ENCODE measurements at regions not wholly inside any gene's neighbourhood (a gene's known extent, or its start where the extent isn't known, plus 50 kb on each side); places are given as distances from the start of the nearest gene placed in this dataset.

DNA sequence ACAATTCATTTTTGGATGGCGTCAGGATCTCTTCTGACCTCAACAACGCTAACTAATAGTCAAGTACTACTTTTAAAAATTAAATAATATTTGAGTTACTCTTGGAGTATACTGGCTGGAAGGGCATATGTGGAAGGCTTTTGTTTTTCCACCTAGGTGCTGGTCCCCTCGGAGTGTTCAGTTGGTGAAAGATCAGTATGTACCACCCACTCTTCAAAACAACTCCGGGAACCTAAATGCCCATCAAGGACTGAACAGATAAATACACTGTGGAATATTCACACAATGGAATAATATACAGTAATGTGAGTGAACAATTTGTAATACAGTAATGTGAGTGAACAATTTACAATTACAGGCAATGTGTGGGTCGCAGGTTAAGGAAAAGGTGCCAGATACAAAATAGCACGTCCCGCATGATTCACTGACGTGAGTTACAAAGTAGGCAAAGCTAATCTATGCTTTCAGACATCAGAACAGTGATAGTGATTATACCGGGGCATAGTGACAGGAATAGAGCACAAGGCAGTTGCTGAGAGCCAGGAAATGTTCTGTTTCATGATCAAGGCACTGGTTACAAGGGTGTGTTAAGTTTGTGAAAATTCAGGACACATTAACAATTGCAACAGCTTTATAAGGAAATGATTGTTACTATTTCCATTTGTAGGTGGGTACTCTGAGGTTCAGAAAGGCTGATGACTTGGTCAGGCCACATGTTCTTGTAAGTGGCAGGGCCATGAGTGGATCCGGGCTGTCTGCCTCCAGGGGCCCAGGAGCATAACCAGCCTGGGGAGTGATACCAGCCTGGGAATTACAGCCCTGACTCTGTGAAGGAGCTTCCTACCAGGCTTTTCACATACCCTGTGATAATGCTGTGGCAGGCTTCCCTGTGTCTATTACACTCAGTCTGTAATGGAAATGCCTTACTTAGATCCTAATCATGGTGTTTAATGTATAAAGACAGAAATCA, 59.3 kb upstream of the ABCD3 start:
- Mint-ChIP-seq H3K27ac (no peak overlapping the region), H3K4me1 (no peaks in the 10 kb centered on the region), H3K9me3 (peaks cover 20% of the 10 kb centered on the region), H3K27me3 (ENCODE audit: low read depth) (no peaks in the 10 kb centered on the region), H3K4me3 (no peak overlapping the region), H3K36me3 (0 out of 2 replicates have a peak, but pooled peaks cover 5% of the 10 kb centered on the region)
- CTCF ChIA-PET = no interaction called here
- POLR2A ChIA-PET = no interaction called here
- TF ChIP-seq, protein P1, sequence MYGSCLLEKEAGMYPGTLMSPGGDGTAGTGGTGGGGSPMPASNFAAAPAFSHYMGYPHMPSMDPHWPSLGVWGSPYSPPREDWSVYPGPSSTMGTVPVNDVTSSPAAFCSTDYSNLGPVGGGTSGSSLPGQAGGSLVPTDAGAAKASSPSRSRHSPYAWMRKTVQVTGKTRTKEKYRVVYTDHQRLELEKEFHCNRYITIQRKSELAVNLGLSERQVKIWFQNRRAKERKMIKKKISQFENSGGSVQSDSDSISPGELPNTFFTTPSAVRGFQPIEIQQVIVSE (CRISPR knock-in tag; IDR thresholded peaks at IDR 0.05; ENCODE audit: borderline replicate concordance) = no peak
- TF ChIP-seq, protein P2, sequence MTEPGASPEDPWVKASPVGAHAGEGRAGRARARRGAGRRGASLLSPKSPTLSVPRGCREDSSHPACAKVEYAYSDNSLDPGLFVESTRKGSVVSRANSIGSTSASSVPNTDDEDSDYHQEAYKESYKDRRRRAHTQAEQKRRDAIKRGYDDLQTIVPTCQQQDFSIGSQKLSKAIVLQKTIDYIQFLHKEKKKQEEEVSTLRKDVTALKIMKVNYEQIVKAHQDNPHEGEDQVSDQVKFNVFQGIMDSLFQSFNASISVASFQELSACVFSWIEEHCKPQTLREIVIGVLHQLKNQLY (CRISPR knock-in tag; IDR thresholded peaks at IDR 0.05) = no peak
- TF ChIP-seq, protein P3, sequence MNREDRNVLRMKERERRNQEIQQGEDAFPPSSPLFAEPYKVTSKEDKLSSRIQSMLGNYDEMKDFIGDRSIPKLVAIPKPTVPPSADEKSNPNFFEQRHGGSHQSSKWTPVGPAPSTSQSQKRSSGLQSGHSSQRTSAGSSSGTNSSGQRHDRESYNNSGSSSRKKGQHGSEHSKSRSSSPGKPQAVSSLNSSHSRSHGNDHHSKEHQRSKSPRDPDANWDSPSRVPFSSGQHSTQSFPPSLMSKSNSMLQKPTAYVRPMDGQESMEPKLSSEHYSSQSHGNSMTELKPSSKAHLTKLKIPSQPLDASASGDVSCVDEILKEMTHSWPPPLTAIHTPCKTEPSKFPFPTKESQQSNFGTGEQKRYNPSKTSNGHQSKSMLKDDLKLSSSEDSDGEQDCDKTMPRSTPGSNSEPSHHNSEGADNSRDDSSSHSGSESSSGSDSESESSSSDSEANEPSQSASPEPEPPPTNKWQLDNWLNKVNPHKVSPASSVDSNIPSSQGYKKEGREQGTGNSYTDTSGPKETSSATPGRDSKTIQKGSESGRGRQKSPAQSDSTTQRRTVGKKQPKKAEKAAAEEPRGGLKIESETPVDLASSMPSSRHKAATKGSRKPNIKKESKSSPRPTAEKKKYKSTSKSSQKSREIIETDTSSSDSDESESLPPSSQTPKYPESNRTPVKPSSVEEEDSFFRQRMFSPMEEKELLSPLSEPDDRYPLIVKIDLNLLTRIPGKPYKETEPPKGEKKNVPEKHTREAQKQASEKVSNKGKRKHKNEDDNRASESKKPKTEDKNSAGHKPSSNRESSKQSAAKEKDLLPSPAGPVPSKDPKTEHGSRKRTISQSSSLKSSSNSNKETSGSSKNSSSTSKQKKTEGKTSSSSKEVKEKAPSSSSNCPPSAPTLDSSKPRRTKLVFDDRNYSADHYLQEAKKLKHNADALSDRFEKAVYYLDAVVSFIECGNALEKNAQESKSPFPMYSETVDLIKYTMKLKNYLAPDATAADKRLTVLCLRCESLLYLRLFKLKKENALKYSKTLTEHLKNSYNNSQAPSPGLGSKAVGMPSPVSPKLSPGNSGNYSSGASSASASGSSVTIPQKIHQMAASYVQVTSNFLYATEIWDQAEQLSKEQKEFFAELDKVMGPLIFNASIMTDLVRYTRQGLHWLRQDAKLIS (CRISPR knock-in tag; IDR thresholded peaks at IDR 0.05; ENCODE audit: borderline replicate concordance) = no peak
- no peak for TF ChIP-seq CREB1 (CRISPR knock-in tag; IDR thresholded peaks at IDR 0.05)
- TF ChIP-seq, protein P4, sequence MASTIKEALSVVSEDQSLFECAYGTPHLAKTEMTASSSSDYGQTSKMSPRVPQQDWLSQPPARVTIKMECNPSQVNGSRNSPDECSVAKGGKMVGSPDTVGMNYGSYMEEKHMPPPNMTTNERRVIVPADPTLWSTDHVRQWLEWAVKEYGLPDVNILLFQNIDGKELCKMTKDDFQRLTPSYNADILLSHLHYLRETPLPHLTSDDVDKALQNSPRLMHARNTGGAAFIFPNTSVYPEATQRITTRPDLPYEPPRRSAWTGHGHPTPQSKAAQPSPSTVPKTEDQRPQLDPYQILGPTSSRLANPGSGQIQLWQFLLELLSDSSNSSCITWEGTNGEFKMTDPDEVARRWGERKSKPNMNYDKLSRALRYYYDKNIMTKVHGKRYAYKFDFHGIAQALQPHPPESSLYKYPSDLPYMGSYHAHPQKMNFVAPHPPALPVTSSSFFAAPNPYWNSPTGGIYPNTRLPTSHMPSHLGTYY (CRISPR knock-in tag; IDR thresholded peaks at IDR 0.05) = no peak
- TF ChIP-seq ZNF219 (CRISPR knock-in tag; IDR thresholded peaks at IDR 0.05; ENCODE audit: borderline replicate concordance) = no peak
- TF ChIP-seq, protein P5, sequence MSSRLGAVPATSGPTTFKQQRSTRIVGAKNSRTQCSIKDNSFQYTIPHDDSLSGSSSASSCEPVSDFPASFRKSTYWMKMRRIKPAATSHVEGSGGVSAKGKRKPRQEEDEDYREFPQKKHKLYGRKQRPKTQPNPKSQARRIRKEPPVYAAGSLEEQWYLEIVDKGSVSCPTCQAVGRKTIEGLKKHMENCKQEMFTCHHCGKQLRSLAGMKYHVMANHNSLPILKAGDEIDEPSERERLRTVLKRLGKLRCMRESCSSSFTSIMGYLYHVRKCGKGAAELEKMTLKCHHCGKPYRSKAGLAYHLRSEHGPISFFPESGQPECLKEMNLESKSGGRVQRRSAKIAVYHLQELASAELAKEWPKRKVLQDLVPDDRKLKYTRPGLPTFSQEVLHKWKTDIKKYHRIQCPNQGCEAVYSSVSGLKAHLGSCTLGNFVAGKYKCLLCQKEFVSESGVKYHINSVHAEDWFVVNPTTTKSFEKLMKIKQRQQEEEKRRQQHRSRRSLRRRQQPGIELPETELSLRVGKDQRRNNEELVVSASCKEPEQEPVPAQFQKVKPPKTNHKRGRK (CRISPR knock-in tag; IDR thresholded peaks at IDR 0.05; ENCODE audit: borderline replicate concordance) = no peak
- TF ChIP-seq NFATC4 (CRISPR knock-in tag; IDR thresholded peaks at IDR 0.05) = no peak
- TF ChIP-seq TEAD1 (CRISPR knock-in tag; IDR thresholded peaks at IDR 0.05) = no peak
- TF ChIP-seq ZNF317 (CRISPR knock-in tag; IDR thresholded peaks at IDR 0.05; ENCODE audit: borderline replicate concordance, low read depth) = no peak
- TF ChIP-seq RORB (CRISPR knock-in tag; IDR thresholded peaks at IDR 0.05) = no peak
- TF ChIP-seq TEAD4 (CRISPR knock-in tag; IDR thresholded peaks at IDR 0.05) = no peak
- no peak for TF ChIP-seq ZNF263 (CRISPR knock-in tag; IDR thresholded peaks at IDR 0.05; ENCODE audit: low read depth)
- no peak for TF ChIP-seq ETV6 (CRISPR knock-in tag; IDR thresholded peaks at IDR 0.05)
- no peak for TF ChIP-seq SMAD4 (CRISPR knock-in tag; IDR thresholded peaks at IDR 0.05)
- no peak for TF ChIP-seq NR3C1 (CRISPR knock-in tag; conservative IDR thresholded peaks at IDR 0.05; ENCODE audit: low read depth)
- TF ChIP-seq, protein P6, sequence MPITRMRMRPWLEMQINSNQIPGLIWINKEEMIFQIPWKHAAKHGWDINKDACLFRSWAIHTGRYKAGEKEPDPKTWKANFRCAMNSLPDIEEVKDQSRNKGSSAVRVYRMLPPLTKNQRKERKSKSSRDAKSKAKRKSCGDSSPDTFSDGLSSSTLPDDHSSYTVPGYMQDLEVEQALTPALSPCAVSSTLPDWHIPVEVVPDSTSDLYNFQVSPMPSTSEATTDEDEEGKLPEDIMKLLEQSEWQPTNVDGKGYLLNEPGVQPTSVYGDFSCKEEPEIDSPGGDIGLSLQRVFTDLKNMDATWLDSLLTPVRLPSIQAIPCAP (CRISPR knock-in tag; IDR thresholded peaks at IDR 0.05) = no peak
- TF ChIP-seq SP1 (CRISPR knock-in tag; conservative IDR thresholded peaks at IDR 0.05) = no peak
- ATAC-seq = no peak
- DNase-seq (ENCODE audit: low spot score) = no peak
